SK-N-SH treated with all-trans-retinoic acid at 6 μM for 48 hours (cell line): ENCODE measurements at regions not wholly inside any gene's neighbourhood (a gene's known extent, or its start where the extent isn't known, plus 50 kb on each side); places are given as distances from the start of the nearest gene placed in this dataset.

ENCODE experiments used
- ARNTL ChIP-seq: fragments of 450-650 bp; formaldehyde crosslinking; IDR thresholded peaks from 2 replicates; pipeline ENCODE4 v1.5.0; 2020; ENCODE audit warnings: low read depth, mild to moderate bottlenecking, moderate library complexity, borderline replicate concordance
- CSDC2 ChIP-seq: fragments of 250-450 bp; sonication (Bioruptor Pico); IDR thresholded peaks from 2 replicates; pipeline ENCODE4 v1.5.0; 2020; ENCODE audit warnings: mild to moderate bottlenecking, moderate library complexity
- ISL1 ChIP-seq: fragments of 250-450 bp; sonication (Bioruptor Pico); IDR thresholded peaks from 2 replicates; pipeline ENCODE4 v2.1.2; 2022; ENCODE audit warnings: mild to moderate bottlenecking, moderate library complexity
- OSR1 ChIP-seq: fragments of 250-450 bp; sonication (Bioruptor Pico); IDR thresholded peaks from 2 replicates; pipeline ENCODE4 v1.8.0; 2022; ENCODE audit warnings: moderate library complexity, mild to moderate bottlenecking, inconsistent platforms
- TCF4 ChIP-seq: fragments of 250-450 bp; sonication (Bioruptor Pico); IDR thresholded peaks from 2 replicates; pipeline ENCODE4 v1.8.0; 2021; ENCODE audit warnings: mild to moderate bottlenecking, moderate library complexity, borderline replicate concordance
- TSHZ2 ChIP-seq: fragments of 250-450 bp; sonication (Bioruptor Pico); IDR thresholded peaks from 2 replicates; pipeline ENCODE4 v1.5.0; 2020; ENCODE audit warnings: mild to moderate bottlenecking, moderate library complexity
- ZC3H10 ChIP-seq: fragments of 250-450 bp; sonication (Bioruptor Pico); IDR thresholded peaks from 2 replicates; pipeline ENCODE4 v1.5.1; 2021; ENCODE audit warnings: mild to moderate bottlenecking, moderate library complexity
- ZFP3 ChIP-seq: fragments of 250-450 bp; sonication (Bioruptor Pico); IDR thresholded peaks from 2 replicates; pipeline ENCODE4 v1.5.0; 2020; ENCODE audit warnings: mild to moderate bottlenecking, moderate library complexity
- TF ChIP-seq, protein P1 (sequence below): fragments of 250-450 bp; sonication (Bioruptor Pico); IDR thresholded peaks from 2 replicates; pipeline ENCODE4 v1.8.0; 2020; ENCODE audit warnings: mild to moderate bottlenecking, moderate library complexity, borderline replicate concordance

- TF ChIP-seq ARNTL (CRISPR knock-in tag) (no peak), OSR1 (CRISPR knock-in tag) (no peak), TSHZ2 (CRISPR knock-in tag) (no peak), ZFP3 (no peak), CSDC2 (no peak), TCF4 (CRISPR knock-in tag) (no peak), ISL1 (CRISPR knock-in tag) (no peak), ZC3H10 (CRISPR knock-in tag) (no peak)
- TF ChIP-seq, protein P1, sequence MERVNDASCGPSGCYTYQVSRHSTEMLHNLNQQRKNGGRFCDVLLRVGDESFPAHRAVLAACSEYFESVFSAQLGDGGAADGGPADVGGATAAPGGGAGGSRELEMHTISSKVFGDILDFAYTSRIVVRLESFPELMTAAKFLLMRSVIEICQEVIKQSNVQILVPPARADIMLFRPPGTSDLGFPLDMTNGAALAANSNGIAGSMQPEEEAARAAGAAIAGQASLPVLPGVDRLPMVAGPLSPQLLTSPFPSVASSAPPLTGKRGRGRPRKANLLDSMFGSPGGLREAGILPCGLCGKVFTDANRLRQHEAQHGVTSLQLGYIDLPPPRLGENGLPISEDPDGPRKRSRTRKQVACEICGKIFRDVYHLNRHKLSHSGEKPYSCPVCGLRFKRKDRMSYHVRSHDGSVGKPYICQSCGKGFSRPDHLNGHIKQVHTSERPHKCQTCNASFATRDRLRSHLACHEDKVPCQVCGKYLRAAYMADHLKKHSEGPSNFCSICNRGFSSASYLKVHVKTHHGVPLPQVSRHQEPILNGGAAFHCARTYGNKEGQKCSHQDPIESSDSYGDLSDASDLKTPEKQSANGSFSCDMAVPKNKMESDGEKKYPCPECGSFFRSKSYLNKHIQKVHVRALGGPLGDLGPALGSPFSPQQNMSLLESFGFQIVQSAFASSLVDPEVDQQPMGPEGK (CRISPR knock-in tag), result no peak
Observed at GRCh38 chr2:107133412-107133811, 247.4 kb upstream of the ST6GAL2 start.
